ENCODE measurements at regions not wholly inside any gene's neighbourhood (a gene's known extent, or its start where the extent isn't known, plus 50 kb on each side); places are given as distances from the start of the nearest gene placed in this dataset.
A peak's percentile ranks its signal among the peaks of the same experiment; 100 is the strongest.

- H3K4me3 ChIP-seq (ENCODE audit: control insufficient read depth, low read depth, low read length): no peak overlapping the region
- peak; percentile 90 for DNase-seq (ENCODE audit: low read depth)
- TF ChIP-seq CTCF (conservative IDR thresholded peaks at IDR 0.05; ENCODE audit: control insufficient read depth, insufficient read depth, low read depth, low read length): no peak
Measured at GRCh38 chr1:232891071-232891470, 59.3 kb upstream of the NTPCR start.

- TF ChIP-seq CTCF (conservative IDR thresholded peaks at IDR 0.05; ENCODE audit: control insufficient read depth, insufficient read depth, low read depth, low read length): no peak
- no peak overlapping the region for H3K4me3 ChIP-seq (ENCODE audit: control insufficient read depth, low read depth, low read length)
- peak; percentile 70 for DNase-seq (ENCODE audit: low read depth)
Measured at GRCh38 chr1:232891656-232892317, 58.6 kb upstream of the NTPCR start.

GRCh38 chr1:232893481-232894313 lies 56.7 kb upstream of the NTPCR start:
- TF ChIP-seq CTCF (conservative IDR thresholded peaks at IDR 0.05; ENCODE audit: control insufficient read depth, insufficient read depth, low read depth, low read length): no peak
- DNase-seq (ENCODE audit: low read depth): no peak
- H3K4me3 ChIP-seq (ENCODE audit: control insufficient read depth, low read depth, low read length): no peak overlapping the region

GRCh38 chr1:232894436-232894835 lies 56.0 kb upstream of the NTPCR start:
- TF ChIP-seq CTCF (conservative IDR thresholded peaks at IDR 0.05; ENCODE audit: control insufficient read depth, insufficient read depth, low read depth, low read length): no peak
- no peak overlapping the region for H3K4me3 ChIP-seq (ENCODE audit: control insufficient read depth, low read depth, low read length)
- DNase-seq (ENCODE audit: low read depth): no peak

- DNase-seq (ENCODE audit: low read depth): no peak
- H3K4me3 ChIP-seq (ENCODE audit: control insufficient read depth, low read depth, low read length): no peak overlapping the region
- no peak for TF ChIP-seq CTCF (conservative IDR thresholded peaks at IDR 0.05; ENCODE audit: control insufficient read depth, insufficient read depth, low read depth, low read length)
Measured at GRCh38 chr1:232897949-232898465, 52.4 kb upstream of the NTPCR start.

GRCh38 chr1:232899268-232899667 lies 51.1 kb upstream of the NTPCR start:
- DNase-seq (ENCODE audit: low read depth): no peak
- no peak overlapping the region for H3K4me3 ChIP-seq (ENCODE audit: control insufficient read depth, low read depth, low read length)
- no peak for TF ChIP-seq CTCF (conservative IDR thresholded peaks at IDR 0.05; ENCODE audit: control insufficient read depth, insufficient read depth, low read depth, low read length)
